Right lobe of liver (tissue), 4 donors: ENCODE measurements at regions not wholly inside any gene's neighbourhood (a gene's known extent, or its start where the extent isn't known, plus 50 kb on each side); places are given as distances from the start of the nearest gene placed in this dataset.

Experiments
- CTCF ChIP-seq, 4 donors: fragments of 200-600 bp in 3 of 4; fragments of 450-650 bp in 1 of 4; IDR thresholded peaks; one replicate each; pipeline versions ENCODE4 v1.5.1 to v1.8.0; 2016 to 2022; ENCODE audit warnings: antibody characterized with exemption in 4 of 4, mild to moderate bottlenecking in 2 of 4
- POLR2A ChIP-seq: fragments of 450-650 bp; IDR thresholded peaks from one replicate; pipeline ENCODE4 v1.6.1; 2017; ENCODE audit warnings: antibody characterized with exemption, mild to moderate bottlenecking
- donor health status: DM: no; HTN: no; CAD: no.
- donor health status: DM: no; HTN: no; CAD: no.
- donor health status: DM: no; HTN: yes; CAD: no.

GRCh38 chr13:84925443-84925842, 873.8 kb downstream of the SLITRK6 start:
- no peak for TF ChIP-seq CTCF (IDR thresholded peaks at IDR 0.05)
- no peak for TF ChIP-seq POLR2A
